WTC11 (cell line): ENCODE measurements at regions not wholly inside any gene's neighbourhood (a gene's known extent, or its start where the extent isn't known, plus 50 kb on each side); places are given as distances from the start of the nearest gene placed in this dataset.

Source experiments
- CTCF ChIP-seq: fragments of 200-600 bp; IDR thresholded peaks from 2 replicates; pipeline ENCODE4 v1.8.0; 2022; ENCODE audit warnings: antibody characterized with exemption
- IRF2 ChIP-seq: sonication (generic); formaldehyde crosslinking; IDR thresholded peaks from 2 replicates; pipeline ENCODE4 v1.8.0; 2022; ENCODE audit warnings: low read depth, missing genetic modification reagents, borderline replicate concordance
- PRDM15 ChIP-seq: sonication (generic); formaldehyde crosslinking; IDR thresholded peaks from 2 replicates; pipeline ENCODE4 v1.8.0; 2022; ENCODE audit warnings: missing genetic modification reagents
- TF ChIP-seq, protein P1 (sequence below): sonication (generic); formaldehyde crosslinking; IDR thresholded peaks from 2 replicates; pipeline ENCODE4 v1.8.0; 2023; ENCODE audit warnings: missing genetic modification reagents
- TF ChIP-seq, protein P2 (sequence below): sonication (generic); formaldehyde crosslinking; IDR thresholded peaks from 2 replicates; pipeline ENCODE4 v1.8.1; 2022; ENCODE audit warnings: low read depth, mild to moderate bottlenecking, moderate library complexity, missing genetic modification reagents, borderline replicate concordance

DNA sequence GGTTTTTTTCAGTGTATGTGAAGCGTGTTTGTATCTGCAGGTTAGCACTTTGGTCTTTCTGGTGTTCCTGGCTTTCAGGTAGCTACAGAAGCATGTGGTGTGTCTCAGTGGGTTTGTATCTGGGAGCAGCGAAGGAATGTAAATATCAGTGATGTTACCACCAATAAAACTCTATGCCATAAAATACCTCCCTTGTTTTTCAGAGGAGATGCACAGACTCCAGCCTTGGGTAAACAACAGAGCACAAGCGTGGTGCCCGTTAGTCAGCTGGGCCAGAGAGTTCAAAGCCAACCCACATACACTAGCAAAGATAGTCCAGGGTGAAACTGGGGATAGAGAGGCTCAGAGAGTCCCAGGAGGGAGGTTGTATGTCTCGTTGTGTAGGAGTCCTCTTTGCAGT lies 393.8 kb downstream of the SMOC2 start:
- TF ChIP-seq CTCF (no peak), PRDM15 (no peak), IRF2 (no peak)
- TF ChIP-seq, protein P1, sequence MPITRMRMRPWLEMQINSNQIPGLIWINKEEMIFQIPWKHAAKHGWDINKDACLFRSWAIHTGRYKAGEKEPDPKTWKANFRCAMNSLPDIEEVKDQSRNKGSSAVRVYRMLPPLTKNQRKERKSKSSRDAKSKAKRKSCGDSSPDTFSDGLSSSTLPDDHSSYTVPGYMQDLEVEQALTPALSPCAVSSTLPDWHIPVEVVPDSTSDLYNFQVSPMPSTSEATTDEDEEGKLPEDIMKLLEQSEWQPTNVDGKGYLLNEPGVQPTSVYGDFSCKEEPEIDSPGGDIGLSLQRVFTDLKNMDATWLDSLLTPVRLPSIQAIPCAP: no peak
- TF ChIP-seq, protein P2, sequence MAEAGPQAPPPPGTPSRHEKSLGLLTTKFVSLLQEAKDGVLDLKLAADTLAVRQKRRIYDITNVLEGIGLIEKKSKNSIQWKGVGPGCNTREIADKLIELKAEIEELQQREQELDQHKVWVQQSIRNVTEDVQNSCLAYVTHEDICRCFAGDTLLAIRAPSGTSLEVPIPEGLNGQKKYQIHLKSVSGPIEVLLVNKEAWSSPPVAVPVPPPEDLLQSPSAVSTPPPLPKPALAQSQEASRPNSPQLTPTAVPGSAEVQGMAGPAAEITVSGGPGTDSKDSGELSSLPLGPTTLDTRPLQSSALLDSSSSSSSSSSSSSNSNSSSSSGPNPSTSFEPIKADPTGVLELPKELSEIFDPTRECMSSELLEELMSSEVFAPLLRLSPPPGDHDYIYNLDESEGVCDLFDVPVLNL (CRISPR knock-in tag): no peak
